GM12872 (cell line): ENCODE measurements at regions not wholly inside any gene's neighbourhood (a gene's known extent, or its start where the extent isn't known, plus 50 kb on each side); places are given as distances from the start of the nearest gene placed in this dataset.

Experiments
- CTCF ChIP-seq: IDR thresholded peaks from 3 replicates; pipeline ENCODE4 v1.5.1; 2011; ENCODE audit warnings: low read depth, mild to moderate bottlenecking, low read length, moderate library complexity; ENCODE audit not compliant: insufficient read depth

- no peak for TF ChIP-seq CTCF
Observed at GRCh38 chr18:39326772-39327171, 1761.2 kb upstream of the CELF4 start.

GRCh38 chr18:39325973-39326372, 1760.4 kb upstream of the CELF4 start:
- TF ChIP-seq CTCF, result no peak

- TF ChIP-seq CTCF, result no peak
Observed at GRCh38 chr18:39319141-39319540, 1753.5 kb upstream of the CELF4 start.

GRCh38 chr18:39318462-39318861, 1752.9 kb upstream of the CELF4 start:
- no peak for TF ChIP-seq CTCF

- TF ChIP-seq CTCF, result no peak
Observed at GRCh38 chr18:39318008-39318407, 1752.4 kb upstream of the CELF4 start.

GRCh38 chr18:39314595-39314994, 1749.0 kb upstream of the CELF4 start:
- no peak for TF ChIP-seq CTCF

GRCh38 chr18:39313992-39314391, 1748.4 kb upstream of the CELF4 start:
- TF ChIP-seq CTCF, result no peak
